GM18870 (cell line): ENCODE measurements at regions not wholly inside any gene's neighbourhood (a gene's known extent, or its start where the extent isn't known, plus 50 kb on each side); places are given as distances from the start of the nearest gene placed in this dataset.
"Not testable (repeated sequence)": the region's sequence is repeated elsewhere in the genome, so short reads cannot be mapped to it uniquely, and the experiment has no call there.

Source experiments
- ATAC-seq: cut with Tn5 transposase; IDR thresholded peaks from one replicate; pipeline ENCODE4 v1.9.1; 2021; ENCODE audit warnings: moderate library complexity; ENCODE audit not compliant: unreplicated experiment

- ATAC-seq = peak; percentile 98
Measured at GRCh38 chr6:100228834-100229441, 234.9 kb upstream of the MCHR2 start.

GRCh38 chr6:100228437-100228833 lies 234.4 kb upstream of the MCHR2 start:
- no peak for ATAC-seq

GRCh38 chr6:100226811-100227210 lies 232.8 kb upstream of the MCHR2 start:
- no peak for ATAC-seq

GRCh38 chr6:100223952-100224351 lies 229.9 kb upstream of the MCHR2 start:
- not testable (repeated sequence) for ATAC-seq

- ATAC-seq = no peak
Measured at GRCh38 chr6:100220543-100220942, 226.5 kb upstream of the MCHR2 start.

GRCh38 chr6:100217225-100218012 lies 223.4 kb upstream of the MCHR2 start:
- ATAC-seq = no peak

- no peak for ATAC-seq
Measured at GRCh38 chr6:100216760-100217159, 222.7 kb upstream of the MCHR2 start.

- ATAC-seq = no peak
Measured at GRCh38 chr6:100212131-100212530, 218.1 kb upstream of the MCHR2 start.

- no peak for ATAC-seq
Measured at GRCh38 chr6:100210137-100211117, 216.4 kb upstream of the MCHR2 start.

- ATAC-seq = no peak
Measured at GRCh38 chr6:100209323-100210136, 215.5 kb upstream of the MCHR2 start.

GRCh38 chr6:100203400-100203799 lies 209.4 kb upstream of the MCHR2 start:
- ATAC-seq = no peak

- ATAC-seq = no peak
Measured at GRCh38 chr6:100202417-100203194, 208.6 kb upstream of the MCHR2 start.

GRCh38 chr6:100196214-100196982 lies 202.4 kb upstream of the MCHR2 start:
- ATAC-seq = not testable (repeated sequence)

- ATAC-seq = not testable (repeated sequence)
Measured at GRCh38 chr6:100195244-100195643, 201.2 kb upstream of the MCHR2 start.

GRCh38 chr6:100194535-100194934 lies 200.5 kb upstream of the MCHR2 start:
- ATAC-seq = no peak

GRCh38 chr6:100188754-100189153 lies 194.7 kb upstream of the MCHR2 start:
- no peak for ATAC-seq

GRCh38 chr6:100186552-100186951 lies 192.5 kb upstream of the MCHR2 start:
- ATAC-seq = no peak

GRCh38 chr6:100185615-100186014 lies 191.6 kb upstream of the MCHR2 start:
- peak; percentile 83 for ATAC-seq

- ATAC-seq = no peak
Measured at GRCh38 chr6:100184473-100184872, 190.4 kb upstream of the MCHR2 start.
